GM21528 (cell line): ENCODE measurements at regions not wholly inside any gene's neighbourhood (a gene's known extent, or its start where the extent isn't known, plus 50 kb on each side); places are given as distances from the start of the nearest gene placed in this dataset.
A peak's percentile ranks its signal among the peaks of the same experiment; 100 is the strongest.

Source experiments
- ATAC-seq: cut with Tn5 transposase; IDR thresholded peaks from one replicate; pipeline ENCODE4 v1.9.1; 2021; ENCODE audit warnings: mild to moderate bottlenecking, moderate library complexity; ENCODE audit not compliant: unreplicated experiment, low FRiP score

- no peak for ATAC-seq
Measured at GRCh38 chr1:185585770-185586169, 148.4 kb upstream of the HMCN1 start.

- ATAC-seq: no peak
Measured at GRCh38 chr1:185581961-185582725, 152.0 kb upstream of the HMCN1 start.

GRCh38 chr1:185581020-185581419, 153.2 kb upstream of the HMCN1 start:
- no peak for ATAC-seq

- ATAC-seq: no peak
Measured at GRCh38 chr1:185578293-185578692, 155.9 kb upstream of the HMCN1 start.

- no peak for ATAC-seq
Measured at GRCh38 chr1:185574139-185574875, 159.9 kb upstream of the HMCN1 start.

- ATAC-seq: no peak
Measured at GRCh38 chr1:185573677-185574076, 160.5 kb upstream of the HMCN1 start.

- ATAC-seq: no peak
Measured at GRCh38 chr1:185573162-185573561, 161.0 kb upstream of the HMCN1 start.

- no peak for ATAC-seq
Measured at GRCh38 chr1:185570962-185571361, 163.2 kb upstream of the HMCN1 start.

- ATAC-seq: no peak
Measured at GRCh38 chr1:185568155-185569123, 165.8 kb upstream of the HMCN1 start.

- peak; percentile 17 for ATAC-seq
Measured at GRCh38 chr1:185567440-185567839, 166.8 kb upstream of the HMCN1 start.

- ATAC-seq: peak; percentile 77
Measured at GRCh38 chr1:185566995-185567394, 167.2 kb upstream of the HMCN1 start.

- ATAC-seq: no peak
Measured at GRCh38 chr1:185565302-185565701, 168.9 kb upstream of the HMCN1 start.

GRCh38 chr1:185564816-185565215, 169.4 kb upstream of the HMCN1 start:
- no peak for ATAC-seq

- no peak for ATAC-seq
Measured at GRCh38 chr1:185562461-185563359, 171.5 kb upstream of the HMCN1 start.

- ATAC-seq: no peak
Measured at GRCh38 chr1:185561629-185562028, 172.6 kb upstream of the HMCN1 start.

- ATAC-seq: no peak
Measured at GRCh38 chr1:185560760-185561159, 173.4 kb upstream of the HMCN1 start.

GRCh38 chr1:185559684-185560331, 174.4 kb upstream of the HMCN1 start:
- ATAC-seq: peak; percentile 97

- no peak for ATAC-seq
Measured at GRCh38 chr1:185559151-185559550, 175.0 kb upstream of the HMCN1 start.

- no peak for ATAC-seq
Measured at GRCh38 chr1:185556561-185556960, 177.6 kb upstream of the HMCN1 start.
